IMR-90 (cell line): ENCODE measurements at regions not wholly inside any gene's neighbourhood (a gene's known extent, or its start where the extent isn't known, plus 50 kb on each side); places are given as distances from the start of the nearest gene placed in this dataset.

Experiments
- ATAC-seq: fragments of 200-7000 bp; cut with Tn5 transposase; 2 replicates; pipeline ENCODE4 v1.9.1; 2020; ENCODE audit warnings: low read depth, mild to moderate bottlenecking, moderate library complexity
- BruUV-seq: library from RNA; stranded (reverse); fragments of 400-500 nt; replicated peaks from 2 replicates; lab custom pipeline; 2021; lab: Mats Ljungman, UMichigan
- CTCF ChIA-PET: fragments of 300-600 bp; formaldehyde crosslinking; extraction: SDS; loops from one replicate; lab custom pipeline; 2021; ENCODE audit warnings: antibody characterized with exemption; lab: Yijun Ruan, JAX
- POLR2A ChIA-PET: fragments of 300-600 bp; sonication (Branson Sonifier 250); formaldehyde crosslinking; loops from one replicate; lab custom pipeline; 2022; ENCODE audit warnings: antibody characterized with exemption; ENCODE audit not compliant: unreplicated experiment; lab: Charles Lee
- DNase-seq: peaks from one replicate; pipeline ENCODE4 v3.0.0; 2013
- H2AFZ ChIP-seq: replicated peaks from 2 replicates; pipeline ENCODE3; 2013; ENCODE audit warnings: low read length, mild to moderate bottlenecking; ENCODE audit not compliant: poor library complexity
- H2AK5ac ChIP-seq: 2 replicates; pipeline ENCODE4 v1.6.1; 2013; ENCODE audit warnings: low read depth, low read length, inconsistent platforms
- H2AK9ac ChIP-seq: replicated peaks from 2 replicates; pipeline ENCODE3; 2013; ENCODE audit warnings: mild to moderate bottlenecking, low read depth, low read length, moderate library complexity; ENCODE audit not compliant: poor library complexity
- H2BK120ac ChIP-seq: 2 replicates; pipeline ENCODE4 v1.6.1; 2013; ENCODE audit warnings: low read depth, low read length, inconsistent platforms
- H2BK15ac ChIP-seq: 3 replicates; pipeline ENCODE4 v1.6.1; 2013; ENCODE audit warnings: low read depth, low read length, inconsistent platforms
- H2BK20ac ChIP-seq: 2 replicates; pipeline ENCODE4 v1.6.1; 2013; ENCODE audit warnings: low read depth, mild to moderate bottlenecking, inconsistent platforms, low read length, moderate library complexity
- H2BK5ac ChIP-seq: 2 replicates; pipeline ENCODE4 v1.6.1; 2013; ENCODE audit warnings: mild to moderate bottlenecking, low read depth, low read length, inconsistent platforms; ENCODE audit not compliant: poor library complexity, severe bottlenecking
- H3K14ac ChIP-seq: replicated peaks from 2 replicates; pipeline ENCODE4 v1.6.1; 2013; ENCODE audit warnings: low read depth, low read length, inconsistent platforms
- H3K18ac ChIP-seq: 2 replicates; pipeline ENCODE4 v1.6.1; 2013; ENCODE audit warnings: low read depth, low read length, control low read depth
- H3K23ac ChIP-seq: 2 replicates; pipeline ENCODE4 v1.6.1; 2013; ENCODE audit warnings: low read depth, low read length, inconsistent platforms
- H3K27ac ChIP-seq: 2 replicates; pipeline ENCODE4 v1.5.1; 2013; ENCODE audit warnings: mild to moderate bottlenecking, control low read depth, low read length; ENCODE audit not compliant: insufficient read depth
- H3K27me3 ChIP-seq: 2 replicates; pipeline ENCODE4 v1.6.1; 2013; ENCODE audit warnings: low read length; ENCODE audit not compliant: control insufficient read depth, insufficient read depth
- H3K36me3 ChIP-seq: 2 replicates; pipeline ENCODE4 v1.6.1; 2013; ENCODE audit warnings: low read length, mixed read lengths; ENCODE audit not compliant: control insufficient read depth, insufficient read depth
- H3K4ac ChIP-seq: 2 replicates; pipeline ENCODE4 v1.6.1; 2013; ENCODE audit warnings: low read depth, low read length, inconsistent platforms
- H3K4me1 ChIP-seq: 2 replicates; pipeline ENCODE4 v1.6.1; 2013; ENCODE audit warnings: low read length, mixed read lengths; ENCODE audit not compliant: control insufficient read depth, insufficient read depth
- H3K4me2 ChIP-seq: 2 replicates; pipeline ENCODE4 v1.6.1; 2013; ENCODE audit warnings: low read depth, mild to moderate bottlenecking, control low read depth, low read length, moderate library complexity
- H3K4me3 ChIP-seq: 2 replicates; pipeline ENCODE4 v1.5.1; 2013; ENCODE audit warnings: low read depth, mild to moderate bottlenecking, control low read depth, low read length, moderate library complexity; ENCODE audit not compliant: insufficient read depth
- H3K56ac ChIP-seq: 2 replicates; pipeline ENCODE4 v1.6.1; 2013; ENCODE audit warnings: low read length, inconsistent platforms; ENCODE audit not compliant: insufficient read depth; ENCODE audit errors: extremely low read depth
- H3K79me1 ChIP-seq, 2 experiments: 2 replicates each; pipeline ENCODE4 v1.6.1; 2013; ENCODE audit warnings: low read length in 2 of 2, inconsistent platforms in 1 of 2, low read depth in 1 of 2
- H3K9ac ChIP-seq: 2 replicates; pipeline ENCODE4 v1.6.1; 2013; ENCODE audit warnings: low read depth, low read length, control low read depth
- H3K9me1 ChIP-seq: 2 replicates; pipeline ENCODE4 v1.6.1; 2013; ENCODE audit warnings: low read length, inconsistent platforms; ENCODE audit not compliant: insufficient read depth
- H3K9me3 ChIP-seq: 2 replicates; pipeline ENCODE4 v1.6.1; 2013; ENCODE audit warnings: low read length; ENCODE audit not compliant: control insufficient read depth, insufficient read depth
- H4K20me1 ChIP-seq: 2 replicates; pipeline ENCODE4 v1.6.1; 2013; ENCODE audit warnings: low read length, inconsistent platforms; ENCODE audit not compliant: insufficient read depth
- H4K5ac ChIP-seq: 2 replicates; pipeline ENCODE4 v1.6.1; 2013; ENCODE audit warnings: mild to moderate bottlenecking, low read depth, low read length, control low read depth
- H4K8ac ChIP-seq, 2 experiments: 2 replicates each; pipeline ENCODE4 v1.6.1; 2013; ENCODE audit warnings: low read depth in 2 of 2, low read length in 2 of 2, control low read depth in 1 of 2, inconsistent platforms in 1 of 2
- H4K91ac ChIP-seq: 2 replicates; pipeline ENCODE4 v1.6.1; 2013; ENCODE audit warnings: low read depth, low read length, inconsistent platforms; ENCODE audit not compliant: insufficient read depth
- CEBPB ChIP-seq: IDR thresholded peaks from 2 replicates; pipeline ENCODE4 v1.6.1; 2012; ENCODE audit warnings: low read depth, low read length, improper control_type of control experiment
- ELK1 ChIP-seq: fragments of 150-350 bp; IDR thresholded peaks from 2 replicates; pipeline ENCODE4 v1.6.1; 2016; ENCODE audit warnings: low read depth, mild to moderate bottlenecking, low read length, moderate library complexity, borderline replicate concordance
- FOS ChIP-seq: fragments of 150-350 bp; IDR thresholded peaks from 2 replicates; pipeline ENCODE4 v1.6.1; 2016; ENCODE audit warnings: low read depth, low read length
- MAZ ChIP-seq: IDR thresholded peaks from 2 replicates; pipeline ENCODE4 v1.6.1; 2012; ENCODE audit warnings: low read depth, mild to moderate bottlenecking, low read length, improper control_type of control experiment, moderate library complexity, borderline replicate concordance
- MXI1 ChIP-seq: IDR thresholded peaks from 2 replicates; pipeline ENCODE4 v1.6.1; 2012; ENCODE audit warnings: low read depth, mild to moderate bottlenecking, low read length, moderate library complexity, borderline replicate concordance
- NFE2L2 ChIP-seq: fragments of 150-350 bp; IDR thresholded peaks from 2 replicates; pipeline ENCODE4 v1.6.1; 2016; ENCODE audit warnings: low read depth, mild to moderate bottlenecking, low read length
- RAD21 ChIP-seq: IDR thresholded peaks from 2 replicates; pipeline ENCODE4 v1.6.1; 2012; ENCODE audit warnings: low read length, improper control_type of control experiment
- RFX5 ChIP-seq: IDR thresholded peaks from 2 replicates; pipeline ENCODE4 v1.8.0; 2012; ENCODE audit warnings: low read depth, mild to moderate bottlenecking, low read length, moderate library complexity
- SMC3 ChIP-seq: fragments of 150-350 bp; IDR thresholded peaks from 2 replicates; pipeline ENCODE4 v1.6.1; 2016; ENCODE audit warnings: low read depth, mild to moderate bottlenecking, antibody characterized with exemption, low read length, moderate library complexity
- WGBS, 2 experiments: methylation state at CpG; one replicate each; pipeline versions ENCODE4 v1.1.5 to v1.1.7; 2013; ENCODE audit warnings: missing lambda C conversion rate in 2 of 2; ENCODE audit not compliant: insufficient read length in 1 of 2; ENCODE audit errors: extremely low coverage in 2 of 2; 5-methylcytosine and 5-hydroxymethylcytosine counted together
- dilution Hi-C: fragments of 300-500 bp; cut with HindIII; formaldehyde crosslinking; loops from one replicate; pipeline ENCODE4 v1.14.3; 2018; ENCODE audit warnings: low sequenced_read_pairs; ENCODE audit not compliant: unreplicated experiment
- in situ Hi-C: fragments of 300-500 bp; cut with MboI; formaldehyde crosslinking; loops from 3 replicates; pipeline ENCODE4 v1.14.3; 2019; ENCODE audit warnings: low sequenced_read_pairs, inconsistent platforms, mixed read lengths
- intact Hi-C: fragments of 100-400 bp; cut with micrococcal nuclease; formaldehyde crosslinking; loops from 2 replicates; pipeline ENCODE4 v1.10.0; 2022

GRCh38 chr6:48840896-48841295, 622.2 kb downstream of the MMUT start:
- no peaks in the 10 kb centered on the region for H4K20me1 ChIP-seq
- BruUV-seq: no TSS peak

More at GRCh38 chr6:48840896-48841295, 622.2 kb downstream of the MMUT start:
- H3K9me1 ChIP-seq: no peaks in the 10 kb centered on the region
- CTCF ChIA-PET: no interaction called here
- H3K4me3 ChIP-seq: no peak overlapping the region
- no peak overlapping the region for H3K27ac ChIP-seq
- no peak overlapping the region for H2AK9ac ChIP-seq
- ATAC-seq: no peak
- H2AK5ac ChIP-seq: no peak overlapping the region
- POLR2A ChIA-PET: no interaction called here
- no peaks in the 10 kb centered on the region for H3K27me3 ChIP-seq
- H3K9me3 ChIP-seq: peaks cover 5% of the 10 kb centered on the region
- H4K91ac ChIP-seq: no peak overlapping the region
- no peak overlapping the region for H3K4ac ChIP-seq
- no peak overlapping the region for H3K14ac ChIP-seq
- DNase-seq: no peak
- intact Hi-C loops: no loop called here
- no CpG with 5 or more reads among the region's 1 CpG for WGBS, 2 experiments
- H3K4me1 ChIP-seq: no peaks in the 10 kb centered on the region
- no peak overlapping the region for H3K56ac ChIP-seq
- H3K4me2 ChIP-seq: no peak overlapping the region
- in situ Hi-C loops: no loop called here
- H3K23ac ChIP-seq: no peak overlapping the region
- no peak overlapping the region for H2BK120ac ChIP-seq
- no peak overlapping the region for H2BK20ac ChIP-seq
- no peak for TF ChIP-seq SMC3
- no peak for TF ChIP-seq CEBPB
- no peak for TF ChIP-seq RFX5
- TF ChIP-seq RAD21: no peak
- TF ChIP-seq MXI1: no peak
- TF ChIP-seq NFE2L2: no peak
- no peak for TF ChIP-seq MAZ
- TF ChIP-seq FOS: no peak
- TF ChIP-seq ELK1: no peak
- H2BK15ac ChIP-seq: no peak overlapping the region
- no peak overlapping the region for H2AFZ ChIP-seq
- no peak overlapping the region for H3K9ac ChIP-seq
- no peak overlapping the region for H2BK5ac ChIP-seq
- H3K18ac ChIP-seq: no peak overlapping the region
- H4K5ac ChIP-seq: no peak overlapping the region
- H4K8ac ChIP-seq: no peak overlapping the region
- H3K36me3 ChIP-seq: no peaks in the 10 kb centered on the region
- no peaks in the 10 kb centered on the region for H3K79me1 ChIP-seq
- dilution Hi-C loops: no loop called here
